ENCODE measurements at regions not wholly inside any gene's neighbourhood (a gene's known extent, or its start where the extent isn't known, plus 50 kb on each side); places are given as distances from the start of the nearest gene placed in this dataset.
"Not testable (repeated sequence)": the region's sequence is repeated elsewhere in the genome, so short reads cannot be mapped to it uniquely, and the experiment has no call there.

GRCh38 chr5:109989994-109990722 lies 300.4 kb downstream of the MAN2A1 start:
- no peak for DNase-seq (ENCODE audit: low read depth in 2 of 2)

- DNase-seq (ENCODE audit: low read depth in 2 of 2), result no peak
Observed at GRCh38 chr5:109990723-109991359, 301.1 kb downstream of the MAN2A1 start.

GRCh38 chr5:109992264-109992915 lies 302.7 kb downstream of the MAN2A1 start:
- DNase-seq (ENCODE audit: low read depth in 2 of 2), result no peak

- no peak for DNase-seq (ENCODE audit: low read depth in 2 of 2)
Observed at GRCh38 chr5:109994135-109994534, 304.4 kb downstream of the MAN2A1 start.

- no peak for DNase-seq (ENCODE audit: low read depth in 2 of 2)
Observed at GRCh38 chr5:109996246-109996645, 306.5 kb downstream of the MAN2A1 start.

GRCh38 chr5:109997161-109997560 lies 307.4 kb downstream of the MAN2A1 start:
- DNase-seq (ENCODE audit: low read depth in 2 of 2), result no peak

GRCh38 chr5:109998208-109998607 lies 308.5 kb downstream of the MAN2A1 start:
- no peak for DNase-seq (ENCODE audit: low read depth in 2 of 2)

- DNase-seq (ENCODE audit: low read depth in 2 of 2), result no peak
Observed at GRCh38 chr5:109998726-109999125, 309.0 kb downstream of the MAN2A1 start.

- DNase-seq (ENCODE audit: low read depth in 2 of 2), result no peak
Observed at GRCh38 chr5:110001648-110002047, 311.9 kb downstream of the MAN2A1 start.

- DNase-seq (ENCODE audit: low read depth in 2 of 2), result no peak
Observed at GRCh38 chr5:110002652-110003051, 312.9 kb downstream of the MAN2A1 start.

- DNase-seq (ENCODE audit: low read depth in 2 of 2), result not testable (repeated sequence)
Observed at GRCh38 chr5:110005907-110006562, 316.3 kb downstream of the MAN2A1 start.

GRCh38 chr5:110007101-110007500 lies 317.4 kb downstream of the MAN2A1 start:
- no peak for DNase-seq (ENCODE audit: low read depth in 2 of 2)

GRCh38 chr5:110008131-110008530 lies 318.4 kb downstream of the MAN2A1 start:
- DNase-seq (ENCODE audit: low read depth in 2 of 2), result no peak

GRCh38 chr5:110012145-110012544 lies 322.4 kb downstream of the MAN2A1 start:
- DNase-seq (ENCODE audit: low read depth in 2 of 2), result no peak

GRCh38 chr5:110013017-110013416 lies 323.3 kb downstream of the MAN2A1 start:
- DNase-seq (ENCODE audit: low read depth in 2 of 2), result no peak

- DNase-seq (ENCODE audit: low read depth in 2 of 2), result no peak
Observed at GRCh38 chr5:110017854-110018253, 328.1 kb downstream of the MAN2A1 start.

- no peak for DNase-seq (ENCODE audit: low read depth in 2 of 2)
Observed at GRCh38 chr5:110018509-110018908, 328.8 kb downstream of the MAN2A1 start.

GRCh38 chr5:110019119-110019518 lies 329.4 kb downstream of the MAN2A1 start:
- no peak for DNase-seq (ENCODE audit: low read depth in 2 of 2)

- no peak for DNase-seq (ENCODE audit: low read depth in 2 of 2)
Observed at GRCh38 chr5:110019780-110020179, 330.1 kb downstream of the MAN2A1 start.

- DNase-seq (ENCODE audit: low read depth in 2 of 2), result no peak
Observed at GRCh38 chr5:110021251-110021650, 331.5 kb downstream of the MAN2A1 start.

- no peak for DNase-seq (ENCODE audit: low read depth in 2 of 2)
Observed at GRCh38 chr5:110025160-110025559, 335.4 kb downstream of the MAN2A1 start.

- no peak for DNase-seq (ENCODE audit: low read depth in 2 of 2)
Observed at GRCh38 chr5:110027527-110028322, 338.0 kb downstream of the MAN2A1 start.

Data from stimulated activated CD4-positive, alpha-beta T cell treated with anti-CD3 and anti-CD28 coated beads, Interleukin-1b, Interleukin-23, amount 100 ng/mL, for 1 hour (primary cell).